Upper lobe of left lung (tissue), 4 donors: ENCODE measurements at regions not wholly inside any gene's neighbourhood (a gene's known extent, or its start where the extent isn't known, plus 50 kb on each side); places are given as distances from the start of the nearest gene placed in this dataset.
"Not testable (repeated sequence)": the region's sequence is repeated elsewhere in the genome, so short reads cannot be mapped to it uniquely, and the experiment has no call there.

Source experiments
- CTCF ChIP-seq, 6 experiments: fragments of 450-650 bp in 4 of 6; fragments of 200-600 bp in 2 of 6; sonication (generic) in 2 of 6; IDR thresholded peaks; one replicate each; pipeline ENCODE4 v1.5.1; 2016 to 2019; ENCODE audit warnings: antibody characterized with exemption in 6 of 6
- EP300 ChIP-seq, 4 donors: sonication (generic); formaldehyde crosslinking; IDR thresholded peaks; one replicate each; pipeline ENCODE4 v1.5.1; 2017; ENCODE audit warnings: antibody characterized with exemption in 4 of 4, control low read depth in 2 of 4
- POLR2A ChIP-seq, 4 donors: fragments of 450-650 bp; IDR thresholded peaks; one replicate each; pipeline ENCODE4 v1.5.1; 2016 to 2017; ENCODE audit warnings: antibody characterized with exemption in 4 of 4, mild to moderate bottlenecking in 2 of 4
- POLR2AphosphoS5 ChIP-seq, 2 donors: sonication (generic); formaldehyde crosslinking; IDR thresholded peaks; one replicate each; pipeline ENCODE4 v1.5.1; 2017; ENCODE audit warnings: antibody characterized with exemption in 2 of 2

GRCh38 chr7:55313671-55314070 lies 51.5 kb upstream of the LANCL2 start:
- TF ChIP-seq CTCF, POLR2A, EP300, POLR2AphosphoS5 (IDR thresholded peaks at IDR 0.05): not testable (repeated sequence)
